T-helper 1 cell (primary cell): ENCODE measurements at regions not wholly inside any gene's neighbourhood (a gene's known extent, or its start where the extent isn't known, plus 50 kb on each side); places are given as distances from the start of the nearest gene placed in this dataset.

Experiments used
- DNase-seq, 5 donors: peaks; one replicate each; pipeline ENCODE4 v3.0.0-alpha.2; 2012 to 2020

DNA sequence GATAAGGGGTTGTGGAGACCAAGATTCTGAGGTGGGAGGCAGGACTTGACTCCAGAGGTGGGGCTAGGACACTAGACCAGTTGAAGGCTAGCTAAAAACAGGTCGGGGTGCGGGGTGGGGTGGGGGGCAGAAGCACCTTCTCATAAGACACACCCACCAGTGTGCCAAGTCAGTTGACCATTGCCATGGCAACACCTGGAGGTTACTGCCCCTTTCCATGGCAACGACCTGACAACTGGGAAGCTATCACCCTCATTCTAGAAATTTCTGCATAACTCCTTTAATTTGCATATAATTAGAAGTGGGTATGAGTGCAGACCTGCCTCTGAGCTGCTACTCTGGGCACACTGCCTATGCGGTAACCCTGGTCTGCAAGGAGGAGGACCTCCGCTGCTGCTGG, 53.9 kb upstream of the ALOX12 start:
- DNase-seq = no peak

DNA sequence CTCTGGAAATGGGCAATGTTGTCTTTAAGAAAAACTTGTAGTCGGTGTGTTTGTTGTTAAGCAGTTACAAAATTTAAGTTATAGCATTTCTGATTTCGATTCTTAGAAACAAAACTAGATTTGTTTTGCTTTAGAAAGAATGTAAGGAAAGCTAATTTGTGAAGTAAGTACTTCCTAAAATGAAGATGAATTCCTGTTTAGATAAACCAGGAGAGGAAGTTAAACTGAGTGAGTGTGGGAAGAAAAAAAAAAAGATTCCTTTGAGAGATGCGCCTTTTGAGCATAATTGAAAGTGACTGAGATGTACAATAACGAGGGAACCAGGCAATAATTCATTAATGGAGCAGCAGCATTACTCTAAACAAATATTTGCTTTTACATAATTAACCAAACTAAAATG, 52.4 kb upstream of the ALOX12 start:
- DNase-seq = no peak
